HG03558 (cell line): ENCODE measurements at regions not wholly inside any gene's neighbourhood (a gene's known extent, or its start where the extent isn't known, plus 50 kb on each side); places are given as distances from the start of the nearest gene placed in this dataset.

Experiments used
- ATAC-seq: cut with Tn5 transposase; IDR thresholded peaks from one replicate; pipeline ENCODE4 v1.9.1; 2021; ENCODE audit warnings: moderate number of reproducible peaks; ENCODE audit not compliant: unreplicated experiment; ENCODE audit errors: extremely low read depth

- no peak for ATAC-seq
Observed at GRCh38 chr21:28230559-28230958, 762.1 kb downstream of the LTN1 start.

GRCh38 chr21:28229814-28230213, 762.9 kb downstream of the LTN1 start:
- no peak for ATAC-seq

GRCh38 chr21:28228636-28228995, 764.1 kb downstream of the LTN1 start:
- ATAC-seq = no peak

DNA sequence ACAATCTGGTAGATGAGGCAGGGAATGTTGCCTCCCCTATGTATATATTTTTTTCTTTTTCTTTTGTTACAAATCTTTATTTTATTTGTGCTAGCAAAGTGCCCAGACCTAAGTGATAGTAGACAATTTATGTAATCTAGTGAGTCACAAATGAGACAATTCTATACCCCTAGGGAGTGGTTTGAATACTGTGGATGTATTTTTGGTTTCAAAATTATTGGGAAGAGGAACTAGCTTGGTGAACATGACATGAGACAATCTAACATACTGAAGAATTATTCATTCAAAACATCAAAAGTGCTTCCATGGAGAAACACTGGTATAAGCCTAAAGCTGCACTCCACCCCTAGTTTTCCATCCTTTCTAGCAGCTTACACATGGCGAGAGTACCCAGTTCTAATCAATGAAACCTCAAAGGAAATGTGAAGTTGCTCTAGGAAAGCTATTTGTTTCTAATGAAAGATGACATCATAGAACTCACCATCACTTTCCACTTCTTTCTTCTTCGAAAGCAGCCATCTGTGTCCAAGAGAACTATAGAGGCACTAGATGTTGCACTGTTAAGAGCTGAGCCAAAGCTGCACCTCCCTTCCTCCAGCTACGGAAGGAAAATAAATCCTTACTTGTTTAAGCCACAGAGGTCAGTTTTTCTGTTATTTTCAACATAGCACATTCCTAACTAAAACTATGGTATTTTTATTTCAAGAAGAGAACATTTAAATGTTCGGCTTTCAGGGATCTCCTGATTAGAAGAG, 764.6 kb downstream of the LTN1 start:
- no peak for ATAC-seq

- no peak for ATAC-seq
Observed at GRCh38 chr21:28226563-28226962, 766.1 kb downstream of the LTN1 start.

GRCh38 chr21:28224191-28224726, 768.4 kb downstream of the LTN1 start:
- no peak for ATAC-seq

DNA sequence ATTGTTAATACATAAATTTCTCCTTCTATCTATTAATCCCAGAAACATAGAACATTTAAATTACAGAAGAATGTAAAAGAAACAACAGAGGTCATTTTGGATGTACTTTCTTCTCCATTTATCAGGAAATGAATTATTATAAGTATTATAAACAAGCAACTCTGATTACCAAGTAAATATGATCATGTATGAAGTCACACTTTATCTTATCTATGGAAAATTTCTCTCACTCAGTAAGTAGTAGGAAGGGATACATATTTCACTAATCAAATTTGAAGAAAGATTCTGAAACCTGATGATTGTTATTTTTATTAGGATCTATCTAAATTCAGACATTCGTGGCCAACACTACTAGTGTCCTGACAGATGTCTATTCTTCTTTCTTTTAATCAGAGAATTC, 770.7 kb downstream of the LTN1 start:
- ATAC-seq = no peak

DNA sequence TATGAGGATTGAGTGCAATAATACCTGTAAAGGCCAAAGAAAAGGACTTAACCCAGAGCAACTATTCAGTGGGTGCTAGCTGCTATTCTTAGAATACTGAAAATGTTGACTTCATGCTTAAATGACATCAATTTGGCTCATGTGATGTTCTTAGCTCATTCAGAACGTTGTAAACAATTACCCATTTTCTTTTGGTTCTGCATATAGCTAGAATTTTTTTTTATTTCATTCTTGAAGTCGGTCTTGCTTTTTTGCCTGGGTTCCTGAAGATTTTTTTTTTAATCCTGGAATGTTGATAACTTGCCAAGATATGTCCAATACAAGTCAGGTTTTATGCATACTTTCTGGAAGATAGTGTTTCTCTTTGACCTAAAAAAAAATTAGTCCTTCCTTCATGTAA, 772.0 kb downstream of the LTN1 start:
- ATAC-seq = no peak

DNA sequence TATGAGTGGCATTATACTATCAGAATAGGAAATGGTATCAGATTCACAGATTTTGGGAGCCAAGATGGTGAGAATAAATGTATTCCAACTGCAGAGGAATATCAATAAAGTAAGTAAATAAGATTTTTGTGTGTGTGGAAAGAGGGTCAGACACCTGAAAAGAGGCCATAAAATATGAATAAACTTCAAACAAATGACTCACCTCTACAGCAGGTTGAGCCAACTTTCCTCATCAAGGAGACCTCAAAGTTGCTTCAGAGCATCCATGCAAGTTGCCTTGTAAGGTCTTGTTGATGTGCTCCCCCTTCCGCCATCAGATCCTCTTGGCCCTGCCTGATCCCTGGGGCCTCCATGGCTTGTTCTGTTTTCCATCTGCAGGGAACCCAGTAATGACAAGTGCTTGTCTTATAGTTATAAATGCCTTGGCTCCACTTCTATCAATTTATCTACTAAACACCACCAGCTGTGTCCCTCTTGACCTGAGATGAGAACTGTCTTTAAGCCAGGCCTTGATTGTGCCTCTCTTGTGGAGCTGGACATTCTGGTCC, 775.6 kb downstream of the LTN1 start:
- no peak for ATAC-seq

- no peak for ATAC-seq
Observed at GRCh38 chr21:28215214-28215954, 777.3 kb downstream of the LTN1 start.

- no peak for ATAC-seq
Observed at GRCh38 chr21:28214786-28215185, 777.9 kb downstream of the LTN1 start.

GRCh38 chr21:28213261-28213660, 779.4 kb downstream of the LTN1 start:
- ATAC-seq = no peak

GRCh38 chr21:28212061-28212460, 780.6 kb downstream of the LTN1 start:
- no peak for ATAC-seq

- no peak for ATAC-seq
Observed at GRCh38 chr21:28207436-28208173, 785.1 kb downstream of the LTN1 start.

GRCh38 chr21:28200726-28201125, 792.0 kb downstream of the LTN1 start:
- no peak for ATAC-seq

DNA sequence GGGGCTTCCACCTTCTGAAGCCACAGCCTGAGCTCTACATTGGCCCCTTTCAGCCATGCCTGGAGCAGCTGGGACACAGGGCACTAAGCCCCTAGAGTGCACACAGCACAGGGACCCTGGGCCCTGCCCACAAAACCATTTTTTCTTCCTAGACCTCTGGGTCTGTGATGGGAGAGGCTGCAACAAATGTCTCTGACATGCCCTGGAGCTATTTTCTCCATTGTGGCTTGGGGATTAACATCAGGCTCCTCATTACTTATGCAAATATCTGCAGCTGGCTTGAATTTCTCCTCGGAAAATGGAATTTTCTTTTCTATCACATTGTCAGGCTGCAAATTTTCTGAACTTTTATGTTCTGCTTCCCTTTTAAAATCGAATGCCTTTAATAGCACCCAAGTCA, 795.7 kb downstream of the LTN1 start:
- ATAC-seq = no peak

DNA sequence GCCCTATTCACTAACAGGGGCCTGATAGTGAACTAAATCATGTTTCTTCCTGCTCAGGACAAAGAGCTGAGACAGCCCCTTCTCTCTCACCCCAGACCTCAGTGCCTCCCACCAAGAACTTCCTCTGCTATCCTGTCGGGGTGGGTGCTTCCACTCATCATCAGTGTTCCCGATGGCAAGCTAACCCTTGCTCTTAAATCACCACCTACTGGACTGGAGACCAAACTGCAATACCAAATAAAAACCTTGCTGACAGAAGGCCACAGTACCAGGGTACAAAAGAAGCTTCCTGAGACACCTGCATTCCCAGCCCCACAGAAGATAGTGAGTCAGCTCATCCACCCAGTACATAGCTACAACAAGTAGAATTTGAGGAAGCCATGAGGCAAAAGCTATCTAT, 799.5 kb downstream of the LTN1 start:
- ATAC-seq = no peak

DNA sequence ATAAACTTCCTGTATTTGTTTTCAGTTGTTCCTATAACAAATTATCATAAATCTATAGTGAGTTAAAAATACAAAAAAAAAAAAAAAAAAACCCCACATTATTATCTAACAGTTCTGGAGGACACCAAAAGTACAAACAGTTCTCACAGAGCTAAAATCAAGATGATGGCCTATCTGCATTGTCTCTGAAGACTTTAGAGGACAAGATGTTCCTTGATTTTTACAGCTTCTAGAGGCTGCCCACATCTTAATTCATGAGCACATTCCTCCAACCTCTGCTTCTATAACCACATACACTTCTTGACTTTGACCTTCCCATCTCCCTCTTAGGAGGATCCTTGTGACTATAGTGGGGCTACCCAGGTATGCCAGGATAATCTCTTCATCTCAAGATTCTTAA, 806.1 kb downstream of the LTN1 start:
- no peak for ATAC-seq

GRCh38 chr21:28181730-28182129, 810.9 kb downstream of the LTN1 start:
- ATAC-seq = no peak

GRCh38 chr21:28179136-28179535, 813.5 kb downstream of the LTN1 start:
- ATAC-seq = no peak

DNA sequence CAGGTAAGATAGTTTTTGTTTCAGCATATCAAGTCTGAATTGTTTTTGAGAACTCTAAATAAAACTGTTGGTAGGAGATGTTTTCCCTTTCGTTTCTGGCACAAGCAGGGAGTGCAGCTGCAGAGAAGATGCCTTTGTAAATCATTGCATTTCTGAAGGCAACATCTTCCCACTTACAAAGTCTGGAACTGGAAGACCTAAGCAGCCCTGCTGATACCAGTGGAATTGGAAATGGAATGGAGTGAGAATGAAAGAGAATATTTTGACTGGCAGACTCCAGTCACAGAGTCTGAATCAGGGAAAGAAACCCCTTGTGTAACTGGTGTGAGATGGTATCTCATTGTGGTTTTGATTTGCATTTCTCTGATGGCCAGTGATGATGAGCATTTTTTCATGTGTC, 815.6 kb downstream of the LTN1 start:
- ATAC-seq = no peak
